ENCODE measurements at regions not wholly inside any gene's neighbourhood (a gene's known extent, or its start where the extent isn't known, plus 50 kb on each side); places are given as distances from the start of the nearest gene placed in this dataset.

- TF ChIP-seq TAF1 (IDR thresholded peaks at IDR 0.05; ENCODE audit: borderline replicate concordance, insufficient read depth, low read length): no peak
- no peak for TF ChIP-seq REST (IDR thresholded peaks at IDR 0.05; ENCODE audit: insufficient read depth in 1 of 2, low read depth in 2 of 2, low read length in 2 of 2)
Measured at GRCh38 chr1:30242168-30242567, 481.2 kb downstream of the MATN1 start.

Data from PFSK-1 (cell line).